GM12872 (cell line): ENCODE measurements at regions not wholly inside any gene's neighbourhood (a gene's known extent, or its start where the extent isn't known, plus 50 kb on each side); places are given as distances from the start of the nearest gene placed in this dataset.

Source experiments
- CTCF ChIP-seq: IDR thresholded peaks from 3 replicates; pipeline ENCODE4 v1.5.1; 2011; ENCODE audit warnings: low read depth, mild to moderate bottlenecking, low read length, moderate library complexity; ENCODE audit not compliant: insufficient read depth

- no peak for TF ChIP-seq CTCF
Observed at GRCh38 chr5:23877847-23878246, 370.4 kb downstream of the PRDM9 start.

DNA sequence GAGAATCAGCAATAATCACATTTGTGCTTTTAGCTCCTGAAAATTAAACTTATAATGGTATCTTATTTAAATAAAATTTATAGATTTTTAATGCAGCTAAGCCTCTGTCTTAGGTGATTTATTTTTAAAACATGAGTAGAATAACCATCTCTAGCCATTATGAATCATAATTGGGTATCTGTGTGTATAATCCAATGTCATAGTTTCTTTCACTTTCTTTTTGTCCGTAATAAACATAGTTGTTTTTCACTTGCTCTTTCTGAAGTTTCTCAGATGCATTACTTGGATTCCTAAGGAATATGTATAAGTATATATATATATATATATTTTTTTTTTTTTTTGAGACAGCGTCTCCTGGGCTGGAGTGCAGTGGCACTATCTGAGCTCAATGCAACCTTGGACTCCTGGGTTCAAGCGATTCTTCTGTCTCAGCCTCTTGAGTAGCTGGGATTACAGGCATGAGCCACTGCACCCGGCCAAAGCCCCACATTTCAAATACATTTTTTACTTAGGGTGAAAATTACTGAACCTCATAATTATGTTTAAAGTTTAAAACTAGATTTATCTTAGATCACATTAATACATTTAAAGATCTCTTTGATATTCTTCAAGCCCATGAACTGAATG is 377.1 kb downstream of the PRDM9 start:
- no peak for TF ChIP-seq CTCF

DNA sequence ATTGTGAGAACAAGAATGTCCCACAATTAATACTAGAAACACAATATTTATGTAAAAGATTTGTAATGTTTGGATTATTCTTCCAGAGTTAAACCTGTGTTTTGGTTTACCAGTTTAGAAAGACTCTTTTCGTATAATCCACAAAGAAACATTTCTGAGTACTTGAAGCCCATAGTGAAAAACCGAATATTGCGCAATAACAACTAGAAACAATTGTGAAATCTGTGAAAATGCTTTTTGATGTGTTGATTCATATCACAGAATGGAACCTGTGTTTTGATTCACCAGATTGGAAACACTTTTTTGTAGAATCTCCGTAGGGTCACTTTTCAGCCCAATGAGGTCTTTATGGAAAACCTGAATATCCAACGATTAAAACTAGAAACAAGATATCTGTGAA is 386.2 kb downstream of the PRDM9 start:
- TF ChIP-seq CTCF, result no peak

- TF ChIP-seq CTCF, result no peak
Observed at GRCh38 chr5:23895614-23896013, 388.2 kb downstream of the PRDM9 start.

GRCh38 chr5:23930985-23931384 is 423.6 kb downstream of the PRDM9 start:
- TF ChIP-seq CTCF, result no peak

- no peak for TF ChIP-seq CTCF
Observed at GRCh38 chr5:23963449-23963848, 456.0 kb downstream of the PRDM9 start.

DNA sequence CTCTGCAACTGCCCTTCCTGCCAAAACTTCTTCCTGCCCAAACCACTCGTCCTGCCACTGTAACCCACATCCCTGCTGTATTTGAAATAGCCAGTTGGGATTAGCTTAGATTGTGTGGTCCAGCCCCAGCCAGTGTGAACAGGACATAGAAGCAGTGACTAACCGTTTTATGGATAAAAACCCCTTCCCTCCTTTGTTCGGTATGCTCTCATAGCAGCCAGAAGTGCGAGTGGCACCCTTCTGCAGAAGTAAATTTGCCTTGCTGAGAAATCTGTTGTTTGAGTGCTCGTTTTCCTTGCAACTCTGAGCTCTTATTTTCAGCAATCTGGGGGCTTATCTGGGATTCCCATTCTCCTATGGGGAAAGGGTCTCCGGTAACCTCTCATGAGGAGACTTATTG is 470.0 kb downstream of the PRDM9 start:
- TF ChIP-seq CTCF, result no peak
